ENCODE measurements at regions not wholly inside any gene's neighbourhood (a gene's known extent, or its start where the extent isn't known, plus 50 kb on each side); places are given as distances from the start of the nearest gene placed in this dataset.

GRCh38 chr1:209227171-209227570, 356.3 kb upstream of the CAMK1G start:
- TF ChIP-seq, protein P1, sequence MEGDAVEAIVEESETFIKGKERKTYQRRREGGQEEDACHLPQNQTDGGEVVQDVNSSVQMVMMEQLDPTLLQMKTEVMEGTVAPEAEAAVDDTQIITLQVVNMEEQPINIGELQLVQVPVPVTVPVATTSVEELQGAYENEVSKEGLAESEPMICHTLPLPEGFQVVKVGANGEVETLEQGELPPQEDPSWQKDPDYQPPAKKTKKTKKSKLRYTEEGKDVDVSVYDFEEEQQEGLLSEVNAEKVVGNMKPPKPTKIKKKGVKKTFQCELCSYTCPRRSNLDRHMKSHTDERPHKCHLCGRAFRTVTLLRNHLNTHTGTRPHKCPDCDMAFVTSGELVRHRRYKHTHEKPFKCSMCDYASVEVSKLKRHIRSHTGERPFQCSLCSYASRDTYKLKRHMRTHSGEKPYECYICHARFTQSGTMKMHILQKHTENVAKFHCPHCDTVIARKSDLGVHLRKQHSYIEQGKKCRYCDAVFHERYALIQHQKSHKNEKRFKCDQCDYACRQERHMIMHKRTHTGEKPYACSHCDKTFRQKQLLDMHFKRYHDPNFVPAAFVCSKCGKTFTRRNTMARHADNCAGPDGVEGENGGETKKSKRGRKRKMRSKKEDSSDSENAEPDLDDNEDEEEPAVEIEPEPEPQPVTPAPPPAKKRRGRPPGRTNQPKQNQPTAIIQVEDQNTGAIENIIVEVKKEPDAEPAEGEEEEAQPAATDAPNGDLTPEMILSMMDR (IDR thresholded peaks at IDR 0.05; ENCODE audit: borderline replicate concordance, extremely low read depth, low read length, poor library complexity, severe bottlenecking), result no peak
- TF ChIP-seq EZH2 (IDR thresholded peaks at IDR 0.05; ENCODE audit: borderline replicate concordance, low read depth, low read length, severe bottlenecking), result no peak

All from DND-41 (cell line).